Activated T-helper 1 cell treated with anti-CD3 and anti-CD28 coated beads, Interleukin-2, amount 50 U/mL, for 16 hours (primary cell): ENCODE measurements at regions not wholly inside any gene's neighbourhood (a gene's known extent, or its start where the extent isn't known, plus 50 kb on each side); places are given as distances from the start of the nearest gene placed in this dataset.
A peak's percentile ranks its signal among the peaks of the same experiment; 100 is the strongest.
"Not testable (repeated sequence)": the region's sequence is repeated elsewhere in the genome, so short reads cannot be mapped to it uniquely, and the experiment has no call there.

Source experiments
- DNase-seq, 2 donors: peaks; one replicate each; pipeline ENCODE4 v3.0.0-alpha.2; 2020; ENCODE audit warnings: low read depth in 1 of 2, low spot score in 1 of 2

DNA sequence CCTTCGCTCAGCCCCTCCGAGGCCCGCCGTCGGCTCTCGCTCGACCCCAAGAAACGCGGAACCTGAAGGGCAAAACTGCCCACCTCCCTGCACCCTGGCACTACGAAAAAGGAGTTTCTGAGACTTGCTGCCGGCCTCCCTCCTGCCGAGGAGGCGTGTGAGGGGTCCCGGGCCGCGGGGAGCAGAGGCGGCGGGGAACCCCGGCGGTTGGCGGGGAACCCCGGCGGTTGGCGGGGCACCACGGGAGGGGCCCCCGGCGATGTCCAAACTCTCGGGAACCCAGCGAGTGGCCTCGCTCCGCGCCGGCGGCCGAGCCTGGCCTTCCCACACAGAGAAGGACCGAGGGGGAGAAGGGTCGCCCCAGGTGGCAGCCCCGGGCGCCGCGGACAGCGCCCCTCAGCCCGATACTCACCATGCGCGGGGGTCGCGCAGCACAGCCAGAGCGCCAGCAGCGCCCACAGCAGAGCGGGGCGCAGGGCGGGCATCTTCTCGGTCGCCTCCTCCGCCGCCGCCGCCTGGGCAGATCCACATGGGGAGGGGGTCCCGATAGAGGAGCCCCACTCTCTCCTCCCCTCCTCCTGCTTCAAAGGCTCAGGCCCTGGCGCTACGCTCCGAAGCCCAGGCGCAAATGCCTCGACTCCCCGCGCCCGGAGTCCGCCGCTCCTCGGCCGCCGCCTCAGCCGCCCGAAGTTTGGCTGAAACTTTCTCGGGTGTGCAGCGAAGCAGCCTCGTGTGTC is 69.4 kb upstream of the NUDT4B start:
- DNase-seq = peak; percentile 4 to 8

- not testable (repeated sequence) for DNase-seq
Measured at GRCh38 chr1:148679787-148680326, 68.7 kb upstream of the NUDT4B start.

- DNase-seq = not testable (repeated sequence)
Measured at GRCh38 chr1:148686735-148687134, 61.8 kb upstream of the NUDT4B start.

GRCh38 chr1:148687376-148687775 is 61.2 kb upstream of the NUDT4B start:
- DNase-seq = not testable (repeated sequence)
